H1 (cell line): ENCODE measurements at regions not wholly inside any gene's neighbourhood (a gene's known extent, or its start where the extent isn't known, plus 50 kb on each side); places are given as distances from the start of the nearest gene placed in this dataset.

Experiments used
- CTCF ChIA-PET: fragments of 300-600 bp; sonication (Branson Sonifier 250); formaldehyde crosslinking; loops from one replicate; lab custom pipeline; 2021; ENCODE audit not compliant: partially characterized antibody; lab: Charles Lee
- POLR2A ChIA-PET: fragments of 300-600 bp; sonication (Branson Sonifier 250); formaldehyde crosslinking; loops from one replicate; lab custom pipeline; 2021; ENCODE audit warnings: inconsistent platforms; ENCODE audit not compliant: partially characterized antibody; lab: Charles Lee
- DNase-seq, 2 experiments: peaks; one replicate each; pipeline versions ENCODE4 v3.0.0 to v3.0.0-alpha.2; 2010 to 2022; ENCODE audit warnings: low spot score in 2 of 2, low read depth in 1 of 2, mixed read lengths in 1 of 2
- FAIRE-seq: peaks from 2 replicates; lab custom pipeline; 2011; peaks lifted over from hg19 to GRCh38; lab: Jason Lieb, UNC
- H2AFZ ChIP-seq: 2 replicates; pipeline ENCODE4 v1.8.1; 2012; ENCODE audit warnings: low read length, inconsistent platforms
- H2AK5ac ChIP-seq: 2 replicates; pipeline ENCODE4 v1.6.1; 2013; ENCODE audit warnings: low read depth, low read length
- H2BK120ac ChIP-seq: replicated peaks from 2 replicates; pipeline ENCODE3; 2013; ENCODE audit warnings: low read depth, low read length, inconsistent platforms
- H2BK12ac ChIP-seq: 2 replicates; pipeline ENCODE4 v1.6.1; 2013; ENCODE audit warnings: low read depth, low read length
- H2BK15ac ChIP-seq: 2 replicates; pipeline ENCODE4 v1.6.1; 2013; ENCODE audit warnings: low read length
- H2BK20ac ChIP-seq: 2 replicates; pipeline ENCODE4 v1.6.1; 2013; ENCODE audit warnings: low read length
- H2BK5ac ChIP-seq: 2 replicates; pipeline ENCODE4 v1.6.1; 2013; ENCODE audit warnings: low read depth, low read length
- H3K14ac ChIP-seq: 2 replicates; pipeline ENCODE4 v1.6.1; 2013; ENCODE audit warnings: inconsistent platforms; ENCODE audit not compliant: insufficient read length
- H3K18ac ChIP-seq: 2 replicates; pipeline ENCODE4 v1.6.1; 2013; ENCODE audit warnings: low read length; ENCODE audit errors: extremely low read depth
- H3K23ac ChIP-seq: 2 replicates; pipeline ENCODE4 v1.6.1; 2013; ENCODE audit warnings: inconsistent platforms; ENCODE audit not compliant: insufficient read length
- H3K23me2 ChIP-seq: 2 replicates; pipeline ENCODE4 v1.6.1; 2013; ENCODE audit warnings: low read depth, low read length
- H3K27ac ChIP-seq: 2 replicates; pipeline ENCODE4 v1.6.1; 2011; ENCODE audit warnings: low read depth, low read length, inconsistent platforms
- H3K27me3 ChIP-seq, 4 experiments: replicated peaks in 1 of 4; 1 replicate in 1 of 4; 2 replicates in 3 of 4; pipeline versions ENCODE4 v1.6.1 to v1.8.1; 2011 to 2013; ENCODE audit warnings: low read length in 3 of 4, mild to moderate bottlenecking in 3 of 4, inconsistent platforms in 2 of 4, mixed read lengths in 2 of 4, moderate library complexity in 1 of 4; ENCODE audit not compliant: control insufficient read depth in 3 of 4, insufficient read depth in 3 of 4; ENCODE audit errors: extremely low read depth in 1 of 4
- H3K36me3 ChIP-seq, 4 experiments: 2 replicates each; pipeline versions ENCODE4 v1.6.1 to v1.8.1; 2011 to 2013; ENCODE audit warnings: mild to moderate bottlenecking in 4 of 4, low read length in 3 of 4, moderate library complexity in 2 of 4, control low read depth in 1 of 4, inconsistent platforms in 1 of 4; ENCODE audit not compliant: insufficient read depth in 4 of 4, control insufficient read depth in 2 of 4
- H3K4ac ChIP-seq: replicated peaks from 2 replicates; pipeline ENCODE3; 2013; ENCODE audit warnings: low read length, low read depth, mixed read lengths, inconsistent platforms; ENCODE audit not compliant: insufficient read length
- H3K4me1 ChIP-seq, 4 experiments: replicated peaks in 1 of 4; 1 replicate in 1 of 4; 2 replicates in 3 of 4; pipeline versions ENCODE4 v1.6.1 to v1.8.1; 2011 to 2013; ENCODE audit warnings: low read length in 3 of 4, inconsistent platforms in 2 of 4, mixed read lengths in 1 of 4; ENCODE audit not compliant: insufficient read depth in 4 of 4, control insufficient read depth in 3 of 4
- H3K4me2 ChIP-seq, 2 experiments: 2 replicates each; pipeline versions ENCODE4 v1.6.1 to v1.8.1; 2011 to 2013; ENCODE audit warnings: low read depth in 2 of 2, low read length in 2 of 2, control low read depth in 1 of 2, inconsistent platforms in 1 of 2, mild to moderate bottlenecking in 1 of 2; ENCODE audit not compliant: insufficient read depth in 1 of 2
- H3K4me3 ChIP-seq, 4 experiments: fragments of 200-600, 300-600 bp in 1 of 4; sonication (generic), shearing (Covaris generic), sonication (Bioruptor Twin) in 1 of 4; 2 replicates each; pipeline versions ENCODE4 v1.5.1 to v1.8.1; 2011 to 2016; ENCODE audit warnings: low read length in 4 of 4, low read depth in 3 of 4, control low read depth in 2 of 4, inconsistent platforms in 2 of 4, mild to moderate bottlenecking in 2 of 4, mixed read lengths in 1 of 4, moderate library complexity in 1 of 4; ENCODE audit not compliant: insufficient read depth in 2 of 4; ENCODE audit errors: extremely low read depth in 1 of 4
- H3K56ac ChIP-seq: replicated peaks from 2 replicates; pipeline ENCODE3; 2013; ENCODE audit warnings: low read depth, mild to moderate bottlenecking, mixed read lengths, low read length, inconsistent platforms; ENCODE audit not compliant: insufficient read length
- H3K79me1 ChIP-seq: 2 replicates; pipeline ENCODE4 v1.6.1; 2013; ENCODE audit warnings: low read depth, low read length, control low read depth
- H3K79me2 ChIP-seq, 2 experiments: 2 replicates each; pipeline versions ENCODE4 v1.6.1 to v1.8.1; 2012 to 2013; ENCODE audit warnings: low read length in 2 of 2, mild to moderate bottlenecking in 2 of 2, inconsistent platforms in 1 of 2; ENCODE audit not compliant: insufficient read depth in 2 of 2, control insufficient read depth in 1 of 2
- H3K9ac ChIP-seq, 4 experiments: replicated peaks in 1 of 4; 1 replicate in 1 of 4; 2 replicates in 3 of 4; pipeline versions ENCODE4 v1.6.1 to v1.8.1; 2011 to 2013; ENCODE audit warnings: low read depth in 3 of 4, low read length in 3 of 4, control low read depth in 2 of 4, mild to moderate bottlenecking in 2 of 4, moderate library complexity in 2 of 4, inconsistent platforms in 1 of 4; ENCODE audit errors: extremely low read depth in 1 of 4
- H3K9me3 ChIP-seq, 2 experiments: 2 replicates each; pipeline versions ENCODE4 v1.6.1 to v1.8.1; 2012 to 2013; ENCODE audit warnings: mild to moderate bottlenecking in 2 of 2, moderate library complexity in 2 of 2, control low read depth in 1 of 2, inconsistent platforms in 1 of 2, low read depth in 1 of 2, low read length in 1 of 2, mixed read lengths in 1 of 2; ENCODE audit not compliant: insufficient read depth in 2 of 2
- H4K20me1 ChIP-seq, 2 experiments: replicated peaks in 1 of 2; 2 replicates each; pipeline versions ENCODE3 to v1.8.1; 2011 to 2013; ENCODE audit warnings: inconsistent platforms in 2 of 2, low read length in 2 of 2, mild to moderate bottlenecking in 1 of 2; ENCODE audit not compliant: insufficient read depth in 2 of 2, control insufficient read depth in 1 of 2
- H4K5ac ChIP-seq: 2 replicates; pipeline ENCODE4 v1.6.1; 2013; ENCODE audit warnings: low read length, low read depth, mixed read lengths, inconsistent platforms; ENCODE audit not compliant: insufficient read length
- H4K8ac ChIP-seq: 2 replicates; pipeline ENCODE4 v1.8.0; 2013; ENCODE audit warnings: mild to moderate bottlenecking, moderate library complexity, low read length, inconsistent platforms; ENCODE audit not compliant: insufficient read depth; ENCODE audit errors: extremely low read depth
- H4K91ac ChIP-seq: replicated peaks from 2 replicates; pipeline ENCODE3; 2013; ENCODE audit warnings: low read length, mixed read lengths, inconsistent platforms; ENCODE audit not compliant: insufficient read length
- CBX8 ChIP-seq: fragments of 300-800, 300-1000 bp; sonication (generic); IDR thresholded peaks from 2 replicates; pipeline ENCODE4 v1.7.1; 2016; ENCODE audit warnings: low read depth, low read length, borderline replicate concordance
- CREB1 ChIP-seq: IDR thresholded peaks from 2 replicates; pipeline ENCODE4 v1.6.1; 2012; ENCODE audit warnings: inconsistent platforms
- CTBP2 ChIP-seq: IDR thresholded peaks from 2 replicates; pipeline ENCODE4 v1.7.0; 2011; ENCODE audit warnings: borderline replicate concordance, mild to moderate bottlenecking, moderate library complexity, mixed read lengths, low read length; ENCODE audit not compliant: insufficient read depth, insufficient read length
- EP300 ChIP-seq, 2 experiments: IDR thresholded peaks; 1 replicate in 1 of 2; 2 replicates in 1 of 2; pipeline ENCODE4 v1.6.1; 2011 to 2012; ENCODE audit warnings: low read depth in 2 of 2, low read length in 2 of 2, mild to moderate bottlenecking in 2 of 2, borderline replicate concordance in 1 of 2, inconsistent platforms in 1 of 2, moderate library complexity in 1 of 2
- EZH2 ChIP-seq: fragments of 200-600 bp; sonication (generic); IDR thresholded peaks from 2 replicates; pipeline ENCODE4 v1.7.1; 2012; ENCODE audit warnings: low read depth, mild to moderate bottlenecking, moderate library complexity, low read length, inconsistent platforms; ENCODE audit not compliant: severe bottlenecking
- FOSL1 ChIP-seq: IDR thresholded peaks from 2 replicates; pipeline ENCODE4 v1.6.1; 2011; ENCODE audit warnings: mild to moderate bottlenecking, low read depth, low read length, moderate library complexity; ENCODE audit not compliant: insufficient read depth
- GABPA ChIP-seq: IDR thresholded peaks from 2 replicates; pipeline ENCODE4 v1.6.1; 2011; ENCODE audit warnings: mild to moderate bottlenecking, low read length, moderate library complexity, borderline replicate concordance; ENCODE audit not compliant: insufficient read depth
- KDM4A ChIP-seq: IDR thresholded peaks from one replicate; pipeline ENCODE4 v1.7.1; 2012; ENCODE audit warnings: low read depth, mild to moderate bottlenecking, moderate library complexity, low read length, inconsistent platforms; ENCODE audit not compliant: severe bottlenecking
- KDM5A ChIP-seq: fragments of 200-600 bp; IDR thresholded peaks from 2 replicates; pipeline ENCODE4 v1.7.1; 2012; ENCODE audit warnings: mild to moderate bottlenecking, low read length, inconsistent platforms, mixed read lengths
- NANOG ChIP-seq: IDR thresholded peaks from 2 replicates; pipeline ENCODE4 v1.6.1; 2011; ENCODE audit warnings: low read length, low read depth, mild to moderate bottlenecking, inconsistent platforms; ENCODE audit not compliant: insufficient read depth, poor library complexity, severe bottlenecking
- SP1 ChIP-seq: IDR thresholded peaks from 2 replicates; pipeline ENCODE4 v1.6.1; 2011; ENCODE audit warnings: low read depth, low read length
- TEAD4 ChIP-seq: IDR thresholded peaks from 2 replicates; pipeline ENCODE4 v1.6.1; 2012; ENCODE audit warnings: low read depth, low read length, inconsistent platforms, mixed read lengths
- WGBS, 2 experiments: shearing (Covaris generic) in 1 of 2; methylation state at CpG; one replicate each; pipeline versions ENCODE4 v1.1.6 to v1.1.7; 2013 to 2015; ENCODE audit warnings: low lambda C conversion rate in 2 of 2, mixed read lengths in 2 of 2, inconsistent platforms in 1 of 2, low coverage in 1 of 2, missing lambda C conversion rate in 1 of 2; ENCODE audit not compliant: insufficient replicate concordance in 2 of 2, insufficient coverage in 1 of 2, insufficient read length in 1 of 2; ENCODE audit errors: extremely low coverage in 1 of 2, missing lambda C conversion rate in 1 of 2; 5-methylcytosine and 5-hydroxymethylcytosine counted together

DNA sequence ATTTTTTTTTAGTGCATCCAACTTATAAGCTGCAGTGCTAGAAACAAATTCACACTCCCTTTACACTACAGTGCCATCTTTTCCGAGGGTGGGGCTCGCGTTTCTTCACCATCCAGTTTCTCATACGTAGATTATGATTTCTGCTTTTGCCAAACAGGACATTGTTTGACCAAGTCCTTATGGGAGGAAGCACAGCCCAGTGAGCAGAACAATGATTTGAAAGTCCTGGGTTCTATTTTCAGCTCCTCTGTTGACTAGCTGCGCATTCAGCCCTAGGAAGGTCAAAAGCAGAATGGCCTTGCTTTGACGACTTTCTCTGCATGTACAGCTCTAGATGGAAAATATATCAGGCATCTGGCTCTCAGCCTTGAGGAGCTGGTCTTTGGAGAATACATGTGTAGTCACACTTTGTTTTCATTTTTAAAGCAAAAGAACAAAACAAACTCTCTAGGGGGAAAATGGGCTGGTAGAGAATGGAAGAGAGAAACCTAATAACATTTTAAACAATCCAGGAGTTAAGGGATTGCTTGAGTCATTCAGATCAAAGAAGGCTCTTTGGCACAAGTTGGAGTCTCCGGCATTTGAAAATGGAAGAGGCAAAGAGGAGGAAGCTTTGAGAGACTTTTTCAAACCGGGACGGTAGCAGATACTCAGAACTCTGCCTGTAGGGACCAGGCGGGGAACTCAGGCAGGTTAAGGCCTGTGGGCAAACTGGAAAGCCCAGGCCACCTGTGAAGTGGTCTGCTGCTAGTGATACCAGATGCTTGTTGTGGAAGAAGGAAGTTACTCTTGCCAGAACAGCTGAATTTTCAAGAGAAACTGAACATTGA lies 257.3 kb upstream of the PLEKHG7 start:
- DNase-seq (no peak), FAIRE-seq (no peak)
- H2BK20ac ChIP-seq, result no peak overlapping the region
- H2AFZ ChIP-seq, result peak overlapping the region; percentile 41; the same call in 1 of the 2 replicates
- H3K9me3 ChIP-seq, result no peaks in the 10 kb centered on the region
- H4K20me1 ChIP-seq, result no peaks in the 10 kb centered on the region
- H3K79me1 ChIP-seq, result no peaks in the 10 kb centered on the region
- 86% methylated on average over 10 of the region's 10 CpGs; no CpG with 5 or more reads in 1 of the 2 experiments for WGBS, 2 experiments
- H2BK120ac ChIP-seq, result no peak overlapping the region
- no peaks in the 10 kb centered on the region for H3K23me2 ChIP-seq
- H4K5ac ChIP-seq, result no peak overlapping the region
- no peak overlapping the region for H3K14ac ChIP-seq
- no peaks in the 10 kb centered on the region for H3K4me1 ChIP-seq
- H3K27me3 ChIP-seq, result no peaks in the 10 kb centered on the region
- no peak overlapping the region for H3K23ac ChIP-seq
- no peak overlapping the region for H2BK12ac ChIP-seq
- no peak overlapping the region for H3K4me3 ChIP-seq
- no peak overlapping the region for H2AK5ac ChIP-seq
- H2BK15ac ChIP-seq, result no peak overlapping the region
- no peak overlapping the region for H4K8ac ChIP-seq
- no peak overlapping the region for H3K18ac ChIP-seq
- no peak overlapping the region for H3K4me2 ChIP-seq
- no peaks in the 10 kb centered on the region for H3K79me2 ChIP-seq
- H3K9ac ChIP-seq, result no peak overlapping the region
- ChIA-PET CTCF (interaction anchor here (0.6 kb wide), 1 partner anchor 228 kb away, joined by 3 read pairs; no protein-coding TSS in a partner anchor), POLR2A (no interaction called here)
- H3K4ac ChIP-seq, result no peak overlapping the region
- no peak overlapping the region for H2BK5ac ChIP-seq
- H3K27ac ChIP-seq, result no peak overlapping the region
- no peaks in the 10 kb centered on the region for H3K36me3 ChIP-seq
- no peak overlapping the region for H3K56ac ChIP-seq
- no peak overlapping the region for H4K91ac ChIP-seq
- TF ChIP-seq CREB1 (no peak), SP1 (no peak), NANOG (no peak), FOSL1 (no peak), CTBP2 (no peak), EZH2 (no peak), TEAD4 (no peak), GABPA (no peak), KDM4A (no peak), CBX8 (no peak), EP300 (IDR thresholded peaks at IDR 0.05; ENCODE audit: borderline replicate concordance in 1 of 2, low read depth in 2 of 2, low read length in 2 of 2) (no peak), KDM5A (no peak)
